Prostate gland (tissue), 2 donors: ENCODE measurements at regions not wholly inside any gene's neighbourhood (a gene's known extent, or its start where the extent isn't known, plus 50 kb on each side); places are given as distances from the start of the nearest gene placed in this dataset.

Source experiments
- CTCF ChIP-seq, 4 experiments: fragments of 200-600 bp in 2 of 4; fragments of 450-650 bp in 2 of 4; sonication (generic) in 2 of 4; IDR thresholded peaks; 1 replicate in 3 of 4; 2 replicates in 1 of 4; pipeline ENCODE4 v1.5.1; 2016 to 2019; ENCODE audit warnings: antibody characterized with exemption in 4 of 4, mild to moderate bottlenecking in 2 of 4, moderate library complexity in 2 of 4
- POLR2AphosphoS5 ChIP-seq: sonication (generic); formaldehyde crosslinking; IDR thresholded peaks from one replicate; pipeline ENCODE4 v1.6.1; 2017; ENCODE audit warnings: antibody characterized with exemption

GRCh38 chr20:39431091-39431880, 469.1 kb downstream of the DHX35 start:
- TF ChIP-seq CTCF (IDR thresholded peaks at IDR 0.05): no peak
- no peak for TF ChIP-seq POLR2AphosphoS5
